Mesendoderm (in vitro differentiated cells): ENCODE measurements at regions not wholly inside any gene's neighbourhood (a gene's known extent, or its start where the extent isn't known, plus 50 kb on each side); places are given as distances from the start of the nearest gene placed in this dataset.

Source experiments
- DNase-seq: peaks from one replicate; pipeline ENCODE4 v3.0.0; 2013
- H2AK5ac ChIP-seq: 2 replicates; pipeline ENCODE4 v1.6.1; 2013; ENCODE audit warnings: low read length, inconsistent platforms
- H2BK120ac ChIP-seq: 2 replicates; pipeline ENCODE4 v1.6.1; 2013; ENCODE audit warnings: low read depth, mild to moderate bottlenecking, low read length, moderate library complexity, mixed read lengths
- H2BK15ac ChIP-seq: replicated peaks from 2 replicates; pipeline ENCODE4 v1.6.1; 2013; ENCODE audit warnings: low read depth, mild to moderate bottlenecking, moderate library complexity
- H2BK5ac ChIP-seq: 2 replicates; pipeline ENCODE4 v1.6.1; 2013; ENCODE audit warnings: low read length, inconsistent platforms
- H3K18ac ChIP-seq: 2 replicates; pipeline ENCODE4 v1.6.1; 2013; ENCODE audit warnings: mild to moderate bottlenecking, low read length, mixed read lengths
- H3K23ac ChIP-seq: one replicate; pipeline ENCODE4 v1.6.1; 2013; ENCODE audit warnings: low read length
- H3K27ac ChIP-seq: 2 replicates; pipeline ENCODE4 v1.5.1; 2013; ENCODE audit warnings: low read depth, mild to moderate bottlenecking, inconsistent platforms, low read length, moderate library complexity
- H3K27me3 ChIP-seq: 2 replicates; pipeline ENCODE4 v1.6.1; 2013; ENCODE audit warnings: low read length, control low read depth, mild to moderate bottlenecking, inconsistent platforms; ENCODE audit not compliant: insufficient read depth, poor library complexity
- H3K36me3 ChIP-seq: 2 replicates; pipeline ENCODE4 v1.6.1; 2013; ENCODE audit warnings: low read length, inconsistent platforms; ENCODE audit not compliant: control insufficient read depth, insufficient read depth
- H3K4ac ChIP-seq: one replicate; pipeline ENCODE4 v1.6.1; 2013; ENCODE audit warnings: low read depth, mild to moderate bottlenecking, low read length, moderate library complexity
- H3K4me1 ChIP-seq: 2 replicates; pipeline ENCODE4 v1.6.1; 2013; ENCODE audit warnings: low read depth, low read length, inconsistent platforms; ENCODE audit not compliant: control insufficient read depth
- H3K4me2 ChIP-seq: 2 replicates; pipeline ENCODE4 v1.6.1; 2013; ENCODE audit warnings: low read length
- H3K4me3 ChIP-seq: 2 replicates; pipeline ENCODE4 v1.5.1; 2013; ENCODE audit warnings: mild to moderate bottlenecking, low read length
- H3K56ac ChIP-seq: one replicate; pipeline ENCODE4 v1.6.1; 2013; ENCODE audit warnings: low read length
- H3K79me1 ChIP-seq: 2 replicates; pipeline ENCODE4 v1.6.1; 2013; ENCODE audit warnings: low read length, inconsistent platforms
- H3K79me2 ChIP-seq: 2 replicates; pipeline ENCODE4 v1.6.1; 2013; ENCODE audit warnings: mild to moderate bottlenecking, low read length; ENCODE audit not compliant: control insufficient read depth, insufficient read depth
- H3K9ac ChIP-seq: 2 replicates; pipeline ENCODE4 v1.6.1; 2013; ENCODE audit warnings: low read length, inconsistent platforms
- H4K5ac ChIP-seq: one replicate; pipeline ENCODE4 v1.6.1; 2013; ENCODE audit warnings: low read length
- H4K8ac ChIP-seq: one replicate; pipeline ENCODE4 v1.6.1; 2013; ENCODE audit warnings: low read depth, mild to moderate bottlenecking, control low read depth, low read length, moderate library complexity
- WGBS: extraction: QIAGEN DNeasy Blood & Tissue Kit; methylation state at CpG from one replicate; pipeline ENCODE4 v1.1.7; 2013; ENCODE audit warnings: low lambda C conversion rate, missing lambda C conversion rate; ENCODE audit not compliant: insufficient coverage; ENCODE audit errors: extremely low coverage; 5-methylcytosine and 5-hydroxymethylcytosine counted together

DNA sequence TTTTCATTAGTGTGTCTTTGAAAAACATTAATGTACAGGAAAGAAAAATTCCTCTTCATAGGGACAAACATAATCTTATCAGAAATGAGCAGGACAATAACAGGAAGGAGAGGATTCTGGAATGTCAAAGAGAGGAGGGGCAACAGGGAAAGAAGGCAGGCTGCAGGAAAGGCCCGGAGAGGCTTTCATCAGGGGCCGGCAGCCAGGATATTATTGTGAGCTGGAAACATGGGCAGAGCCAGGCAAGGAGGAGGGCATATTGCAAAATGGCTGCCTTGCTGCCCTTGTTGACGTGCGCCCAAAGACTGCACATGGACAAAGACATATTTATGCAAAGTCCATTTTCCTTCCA is 433.7 kb downstream of the ETS1 start:
- no peak overlapping the region for H2BK120ac ChIP-seq
- WGBS = no CpG with 5 or more reads among the region's 4 CpGs
- H2BK5ac ChIP-seq = no peak overlapping the region
- no peaks in the 10 kb centered on the region for H3K79me2 ChIP-seq
- DNase-seq = no peak
- H3K27me3 ChIP-seq = no peaks in the 10 kb centered on the region
- H3K36me3 ChIP-seq = no peaks in the 10 kb centered on the region
- no peak overlapping the region for H3K27ac ChIP-seq
- no peak overlapping the region for H4K5ac ChIP-seq
- H3K9ac ChIP-seq = no peak overlapping the region
- H2BK15ac ChIP-seq = no peak overlapping the region
- H3K4me3 ChIP-seq = no peak overlapping the region
- no peak overlapping the region for H3K4me2 ChIP-seq
- no peak overlapping the region for H2AK5ac ChIP-seq
- no peaks in the 10 kb centered on the region for H3K4me1 ChIP-seq
- H3K56ac ChIP-seq = no peak overlapping the region
- H3K4ac ChIP-seq = no peak overlapping the region
- no peak overlapping the region for H3K23ac ChIP-seq
- H3K18ac ChIP-seq = no peak overlapping the region
- no peak overlapping the region for H4K8ac ChIP-seq
- H3K79me1 ChIP-seq = no peaks in the 10 kb centered on the region

DNA sequence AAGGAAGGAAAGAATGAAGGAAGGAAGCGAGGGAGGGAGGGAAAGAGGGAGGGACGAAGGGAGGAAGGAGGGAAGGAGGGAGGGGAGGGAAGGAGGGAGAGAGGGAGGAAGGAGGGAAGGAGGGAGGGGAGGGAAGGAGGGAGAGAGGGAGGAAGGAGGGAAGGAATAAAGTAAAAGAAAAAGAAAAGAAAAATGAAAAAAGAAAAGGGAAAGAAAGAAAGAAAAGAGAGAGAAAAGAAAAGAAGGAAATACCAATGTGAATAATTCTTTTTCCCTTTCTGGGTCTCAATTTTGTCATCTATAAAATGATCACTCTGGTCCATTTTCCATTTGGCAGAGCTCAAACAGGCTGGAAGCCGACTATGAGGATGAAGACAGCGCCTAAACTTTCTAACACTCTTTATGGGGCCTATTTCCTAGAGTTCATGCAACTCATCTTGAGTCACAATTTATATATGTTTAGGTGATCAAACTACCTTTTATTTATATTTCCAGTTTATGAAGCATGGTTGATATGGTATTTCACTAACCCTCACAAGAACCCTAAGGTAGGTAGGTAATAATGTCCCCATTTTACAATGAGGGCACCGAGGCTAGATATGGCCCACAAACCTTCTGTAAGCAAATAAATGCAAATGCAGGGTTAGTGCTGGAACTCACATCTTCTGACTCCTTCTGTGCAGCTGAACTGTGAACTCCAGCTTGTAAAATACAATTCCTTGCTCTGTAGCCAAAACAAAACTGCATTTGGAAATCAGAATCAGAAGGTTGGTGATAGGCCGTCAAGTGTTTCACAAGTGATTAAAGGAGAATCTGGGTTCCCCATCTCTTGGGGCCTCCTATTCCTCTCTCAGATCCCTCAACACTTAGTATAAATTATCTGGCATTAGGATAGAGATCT is 434.3 kb downstream of the ETS1 start:
- 100% methylated on average over 2 of the region's 6 CpGs for WGBS

DNA sequence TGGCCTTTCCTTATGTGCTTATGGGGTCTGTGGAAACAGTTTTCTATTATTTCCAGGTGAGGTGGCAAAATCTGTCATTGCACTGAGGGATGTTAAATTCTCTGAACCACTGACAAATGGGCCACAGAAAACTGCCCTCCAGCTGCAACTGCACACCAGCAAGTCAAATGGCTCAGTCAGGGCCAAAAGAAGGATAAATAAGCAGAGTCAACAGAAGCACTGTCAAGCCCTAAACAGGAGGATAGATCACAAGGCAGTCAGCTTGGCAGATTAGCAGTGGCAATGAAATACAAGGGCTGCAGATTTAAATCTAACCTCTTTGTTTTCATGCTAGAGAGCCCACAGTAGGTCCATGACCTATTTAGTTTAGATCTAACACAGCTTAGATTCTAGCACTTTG is 435.6 kb downstream of the ETS1 start:
- Histone ChIP-seq H3K4me1 (no peaks in the 10 kb centered on the region), H2BK15ac (no peak overlapping the region), H3K18ac (no peak overlapping the region), H3K27ac (no peak overlapping the region), H3K4me3 (no peak overlapping the region), H2BK5ac (no peak overlapping the region), H3K56ac (no peak overlapping the region), H3K4me2 (no peak overlapping the region), H3K79me2 (no peaks in the 10 kb centered on the region), H3K27me3 (no peaks in the 10 kb centered on the region), H3K79me1 (no peaks in the 10 kb centered on the region), H3K36me3 (no peaks in the 10 kb centered on the region), H4K5ac (no peak overlapping the region), H3K4ac (no peak overlapping the region), H2BK120ac (no peak overlapping the region), H3K9ac (no peak overlapping the region), H3K23ac (no peak overlapping the region), H4K8ac (no peak overlapping the region), H2AK5ac (no peak overlapping the region)
- no peak for DNase-seq

More for the DNA sequence above, 434.3 kb downstream of the ETS1 start:
- no peak overlapping the region for H2BK15ac ChIP-seq
- H3K4me2 ChIP-seq = no peak overlapping the region
- H3K4me1 ChIP-seq = no peaks in the 10 kb centered on the region
- H4K5ac ChIP-seq = no peak overlapping the region
- no peaks in the 10 kb centered on the region for H3K79me1 ChIP-seq
- no peak overlapping the region for H2AK5ac ChIP-seq
- no peak overlapping the region for H3K18ac ChIP-seq
- H2BK5ac ChIP-seq = no peak overlapping the region
- H3K27me3 ChIP-seq = no peaks in the 10 kb centered on the region
- H3K9ac ChIP-seq = no peak overlapping the region
- no peak overlapping the region for H3K4me3 ChIP-seq
- no peak for DNase-seq
- H3K79me2 ChIP-seq = no peaks in the 10 kb centered on the region
- no peak overlapping the region for H3K4ac ChIP-seq
- no peak overlapping the region for H3K23ac ChIP-seq
- no peaks in the 10 kb centered on the region for H3K36me3 ChIP-seq
- H3K27ac ChIP-seq = no peak overlapping the region
- H4K8ac ChIP-seq = no peak overlapping the region
- H2BK120ac ChIP-seq = no peak overlapping the region
- no peak overlapping the region for H3K56ac ChIP-seq

DNA sequence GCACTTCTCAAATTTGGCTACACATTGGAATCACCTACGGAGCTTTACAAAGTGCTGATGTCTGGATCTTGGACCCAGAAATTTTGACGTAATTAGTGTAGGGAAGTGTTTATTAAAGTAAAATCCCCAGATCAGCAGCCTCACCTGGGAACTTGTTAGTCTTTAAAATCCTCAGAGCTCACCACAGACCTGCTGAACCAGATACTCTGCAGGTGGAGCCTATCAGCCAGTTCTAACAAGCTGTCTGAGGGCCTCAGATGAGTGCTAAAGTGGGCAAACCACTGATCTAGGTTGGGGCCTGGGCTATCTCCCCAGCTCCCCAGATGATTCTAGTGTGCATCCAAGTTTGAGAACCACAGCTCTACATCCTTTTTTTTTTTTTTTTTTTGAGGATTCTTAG is 436.0 kb downstream of the ETS1 start:
- no peak overlapping the region for H4K8ac ChIP-seq
- no peak overlapping the region for H3K4me3 ChIP-seq
- no peak overlapping the region for H2BK5ac ChIP-seq
- H3K23ac ChIP-seq = no peak overlapping the region
- no peak overlapping the region for H3K56ac ChIP-seq
- whole genome bisulfite sequencing = no CpG with 5 or more reads among the region's 2 CpGs
- H2BK15ac ChIP-seq = no peak overlapping the region
- H3K4me1 ChIP-seq = no peaks in the 10 kb centered on the region
- no peak overlapping the region for H2AK5ac ChIP-seq
- no peak overlapping the region for H2BK120ac ChIP-seq
- no peaks in the 10 kb centered on the region for H3K79me2 ChIP-seq
- no peaks in the 10 kb centered on the region for H3K79me1 ChIP-seq
- no peak overlapping the region for H3K4me2 ChIP-seq
- H3K4ac ChIP-seq = no peak overlapping the region
- H3K27me3 ChIP-seq = no peaks in the 10 kb centered on the region
- no peaks in the 10 kb centered on the region for H3K36me3 ChIP-seq
- no peak for DNase-seq
- no peak overlapping the region for H3K9ac ChIP-seq
- no peak overlapping the region for H3K18ac ChIP-seq
- H4K5ac ChIP-seq = no peak overlapping the region
- no peak overlapping the region for H3K27ac ChIP-seq

DNA sequence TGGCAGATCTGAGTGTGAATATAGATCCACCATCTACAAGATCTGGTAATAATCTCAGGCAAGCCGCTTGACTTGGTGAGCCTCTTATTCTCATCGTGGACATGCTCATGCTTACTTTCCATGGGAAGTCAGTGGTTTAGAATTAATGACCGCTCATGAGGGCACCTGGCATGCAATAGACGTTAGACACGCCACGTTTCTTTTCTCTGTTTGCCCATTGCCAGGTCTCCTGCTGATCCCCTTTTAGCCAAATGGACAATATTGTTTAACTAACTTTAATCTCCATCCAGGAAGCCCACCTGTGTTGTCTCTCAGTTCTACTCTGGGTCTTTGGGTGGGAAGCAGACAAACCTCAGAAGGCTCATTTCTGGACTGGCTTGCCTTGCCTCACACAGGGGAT is 439.1 kb downstream of the ETS1 start:
- Histone ChIP-seq H3K4ac (no peak overlapping the region), H3K4me3 (no peak overlapping the region), H3K27ac (no peak overlapping the region), H2BK15ac (no peak overlapping the region), H3K4me1 (no peaks in the 10 kb centered on the region), H4K8ac (no peak overlapping the region), H3K18ac (no peak overlapping the region), H2BK5ac (no peak overlapping the region), H3K9ac (no peak overlapping the region), H3K23ac (no peak overlapping the region), H3K56ac (no peak overlapping the region), H3K36me3 (no peaks in the 10 kb centered on the region), H3K79me2 (no peaks in the 10 kb centered on the region), H3K27me3 (no peaks in the 10 kb centered on the region), H3K79me1 (no peaks in the 10 kb centered on the region), H2BK120ac (no peak overlapping the region), H4K5ac (no peak overlapping the region), H3K4me2 (no peak overlapping the region), H2AK5ac (no peak overlapping the region)
- no CpG with 5 or more reads among the region's 6 CpGs for WGBS
- no peak for DNase-seq
